Esophagus muscularis mucosa (tissue), 4 donors: ENCODE measurements at regions not wholly inside any gene's neighbourhood (a gene's known extent, or its start where the extent isn't known, plus 50 kb on each side); places are given as distances from the start of the nearest gene placed in this dataset.
A peak's percentile ranks its signal among the peaks of the same experiment; 100 is the strongest.

Source experiments
- DNase-seq: peaks from one replicate; pipeline ENCODE4 v3.0.0-alpha.2; 2017; ENCODE audit errors: extremely low spot score
- H3K27ac ChIP-seq, 4 donors: fragments of 200-600 bp; sonication (generic); replicated peaks in 1 of 4; 1 replicate in 3 of 4; 2 replicates in 1 of 4; pipeline ENCODE4 v1.5.1; 2016 to 2019; ENCODE audit warnings: mild to moderate bottlenecking in 1 of 4
- H3K27me3 ChIP-seq, 4 donors: fragments of 200-600 bp; sonication (generic); one replicate each; pipeline versions ENCODE4 v1.5.1 to v1.6.0; 2016 to 2019
- H3K36me3 ChIP-seq, 4 donors: fragments of 200-600 bp; sonication (generic); one replicate each; pipeline ENCODE4 v1.5.1; 2016 to 2019
- H3K4me1 ChIP-seq, 4 donors: fragments of 200-600 bp; sonication (generic); one replicate each; pipeline ENCODE4 v1.5.1; 2016 to 2019
- H3K4me3 ChIP-seq, 4 donors: fragments of 200-600 bp; sonication (generic); 1 replicate in 2 of 4; 2 replicates in 2 of 4; pipeline ENCODE4 v1.5.1; 2016 to 2019; ENCODE audit warnings: mild to moderate bottlenecking in 4 of 4, moderate library complexity in 1 of 4
- H3K9me3 ChIP-seq, 4 donors: fragments of 200-600 bp; sonication (generic); 1 replicate in 3 of 4; 2 replicates in 1 of 4; pipeline ENCODE4 v1.5.1; 2016 to 2019
- CTCF ChIP-seq, 3 experiments: fragments of 200-600 bp in 2 of 3; fragments of 450-650 bp in 1 of 3; sonication (generic) in 2 of 3; IDR thresholded peaks; one replicate each; pipeline ENCODE4 v1.5.1; 2017 to 2019; ENCODE audit warnings: antibody characterized with exemption in 3 of 3, mild to moderate bottlenecking in 2 of 3, moderate library complexity in 1 of 3
- EP300 ChIP-seq: sonication (generic); formaldehyde crosslinking; IDR thresholded peaks from one replicate; pipeline ENCODE4 v1.6.1; 2017; ENCODE audit warnings: antibody characterized with exemption
- POLR2A ChIP-seq: fragments of 450-650 bp; IDR thresholded peaks from one replicate; pipeline ENCODE4 v1.6.1; 2017; ENCODE audit warnings: antibody characterized with exemption, moderate library complexity, mild to moderate bottlenecking, low read depth
- POLR2AphosphoS5 ChIP-seq, 2 donors: sonication (generic); formaldehyde crosslinking; IDR thresholded peaks; one replicate each; pipeline ENCODE4 v1.6.1; 2017; ENCODE audit warnings: antibody characterized with exemption in 2 of 2
- WGBS: methylation state at CpG from one replicate; pipeline ENCODE4 v1.1.5; 2018; 5-methylcytosine and 5-hydroxymethylcytosine counted together
- intact Hi-C: fragments of 100-400 bp; cut with DNase I; formaldehyde crosslinking; loops from one replicate; pipeline ENCODE4 v1.15.1; 2023

- no peaks in the 10 kb centered on the region for H3K36me3 ChIP-seq
- 96% methylated on average over 7 of the region's 7 CpGs for WGBS
- intact Hi-C loops = no loop called here
- no peak overlapping the region for H3K27ac ChIP-seq
- TF ChIP-seq CTCF (IDR thresholded peaks at IDR 0.05) (no peak), EP300 (no peak), POLR2A (no peak), POLR2AphosphoS5 (IDR thresholded peaks at IDR 0.05) (no peak)
- DNase-seq = no peak
- no peaks in the 10 kb centered on the region for H3K9me3 ChIP-seq
- no peaks in the 10 kb centered on the region for H3K27me3 ChIP-seq
- no peak overlapping the region for H3K4me3 ChIP-seq
- H3K4me1 ChIP-seq = peaks cover 0 to 17% (median 0%) of the 10 kb centered on the region in 4 donors
Measured at GRCh38 chr5:116769470-116769869, 194.8 kb upstream of the SEMA6A start.

GRCh38 chr5:116766470-116766947 is 191.9 kb upstream of the SEMA6A start:
- no peak overlapping the region for H3K4me3 ChIP-seq
- no peak for DNase-seq
- intact Hi-C loops = no loop called here
- WGBS = 49% methylated on average over 6 of the region's 6 CpGs
- H3K9me3 ChIP-seq = no peaks in the 10 kb centered on the region
- TF ChIP-seq POLR2AphosphoS5 (IDR thresholded peaks at IDR 0.05) (peak in 1 of 2 donors; percentile 44), EP300 (no peak), POLR2A (no peak)
- no peaks in the 10 kb centered on the region for H3K36me3 ChIP-seq
- H3K4me1 ChIP-seq = peaks cover 0 to 6% (median 0%) of the 10 kb centered on the region in 4 donors
- no peak overlapping the region for H3K27ac ChIP-seq
- no peaks in the 10 kb centered on the region for H3K27me3 ChIP-seq

- H3K27me3 ChIP-seq = no peaks in the 10 kb centered on the region
- no peak overlapping the region for H3K27ac ChIP-seq
- intact Hi-C loops = no loop called here
- TF ChIP-seq EP300 (no peak), POLR2A (no peak), CTCF (IDR thresholded peaks at IDR 0.05) (no peak), POLR2AphosphoS5 (IDR thresholded peaks at IDR 0.05) (no peak)
- H3K9me3 ChIP-seq = no peaks in the 10 kb centered on the region
- no peak for DNase-seq
- H3K4me3 ChIP-seq = no peak overlapping the region
- peaks cover 0 to 6% (median 0%) of the 10 kb centered on the region in 4 donors for H3K4me1 ChIP-seq
- H3K36me3 ChIP-seq = no peaks in the 10 kb centered on the region
- 56% methylated on average over 1 of the region's 1 CpG for WGBS
Measured at GRCh38 chr5:116765441-116765840, 190.8 kb upstream of the SEMA6A start.

- TF ChIP-seq POLR2AphosphoS5 (IDR thresholded peaks at IDR 0.05) = no peak
- TF ChIP-seq POLR2A = no peak
- TF ChIP-seq EP300 = no peak
- no peak for TF ChIP-seq CTCF (IDR thresholded peaks at IDR 0.05)
- DNase-seq = no peak
- intact Hi-C loops = no loop called here
- Histone ChIP-seq H3K36me3 (no peaks in the 10 kb centered on the region), H3K4me1 (peaks cover 0 to 6% (median 0%) of the 10 kb centered on the region in 4 donors), H3K27me3 (no peaks in the 10 kb centered on the region), H3K4me3 (no peak overlapping the region), H3K27ac (no peak overlapping the region), H3K9me3 (no peaks in the 10 kb centered on the region)
- 96% methylated on average over 2 of the region's 2 CpGs for WGBS
Measured at GRCh38 chr5:116764941-116765340, 190.3 kb upstream of the SEMA6A start.

- Histone ChIP-seq H3K4me1 (peaks cover 0 to 6% (median 0%) of the 10 kb centered on the region in 4 donors), H3K4me3 (no peak overlapping the region), H3K27me3 (no peaks in the 10 kb centered on the region), H3K36me3 (no peaks in the 10 kb centered on the region), H3K27ac (no peak overlapping the region), H3K9me3 (no peaks in the 10 kb centered on the region)
- intact Hi-C loops = no loop called here
- TF ChIP-seq CTCF (IDR thresholded peaks at IDR 0.05) (no peak), POLR2AphosphoS5 (IDR thresholded peaks at IDR 0.05) (no peak), POLR2A (no peak), EP300 (no peak)
- 92% methylated on average over 19 of the region's 19 CpGs for WGBS
- DNase-seq = no peak
Measured at GRCh38 chr5:116763987-116764866, 189.6 kb upstream of the SEMA6A start.
